ENCODE measurements at regions not wholly inside any gene's neighbourhood (a gene's known extent, or its start where the extent isn't known, plus 50 kb on each side); places are given as distances from the start of the nearest gene placed in this dataset.

- Histone ChIP-seq H3K27ac (ENCODE audit: low read length) (no peak overlapping the region), H3K4me3 (ENCODE audit: low read depth in 2 of 2, low read length in 2 of 2) (no peak overlapping the region), H3K36me3 (ENCODE audit: control insufficient read depth, insufficient read depth, low read length) (no peaks in the 10 kb centered on the region), H3K4me1 (ENCODE audit: control insufficient read depth, insufficient read depth, low read length) (no peaks in the 10 kb centered on the region), H3K9me3 (ENCODE audit: control insufficient read depth, insufficient read depth, low read depth, low read length) (no peaks in the 10 kb centered on the region), H3K27me3 (ENCODE audit: control insufficient read depth, insufficient read depth, low read length) (no peaks in the 10 kb centered on the region)
- ChIA-PET POLR2A (no interaction called here), CTCF (no interaction called here)
- TF ChIP-seq, protein P1, sequence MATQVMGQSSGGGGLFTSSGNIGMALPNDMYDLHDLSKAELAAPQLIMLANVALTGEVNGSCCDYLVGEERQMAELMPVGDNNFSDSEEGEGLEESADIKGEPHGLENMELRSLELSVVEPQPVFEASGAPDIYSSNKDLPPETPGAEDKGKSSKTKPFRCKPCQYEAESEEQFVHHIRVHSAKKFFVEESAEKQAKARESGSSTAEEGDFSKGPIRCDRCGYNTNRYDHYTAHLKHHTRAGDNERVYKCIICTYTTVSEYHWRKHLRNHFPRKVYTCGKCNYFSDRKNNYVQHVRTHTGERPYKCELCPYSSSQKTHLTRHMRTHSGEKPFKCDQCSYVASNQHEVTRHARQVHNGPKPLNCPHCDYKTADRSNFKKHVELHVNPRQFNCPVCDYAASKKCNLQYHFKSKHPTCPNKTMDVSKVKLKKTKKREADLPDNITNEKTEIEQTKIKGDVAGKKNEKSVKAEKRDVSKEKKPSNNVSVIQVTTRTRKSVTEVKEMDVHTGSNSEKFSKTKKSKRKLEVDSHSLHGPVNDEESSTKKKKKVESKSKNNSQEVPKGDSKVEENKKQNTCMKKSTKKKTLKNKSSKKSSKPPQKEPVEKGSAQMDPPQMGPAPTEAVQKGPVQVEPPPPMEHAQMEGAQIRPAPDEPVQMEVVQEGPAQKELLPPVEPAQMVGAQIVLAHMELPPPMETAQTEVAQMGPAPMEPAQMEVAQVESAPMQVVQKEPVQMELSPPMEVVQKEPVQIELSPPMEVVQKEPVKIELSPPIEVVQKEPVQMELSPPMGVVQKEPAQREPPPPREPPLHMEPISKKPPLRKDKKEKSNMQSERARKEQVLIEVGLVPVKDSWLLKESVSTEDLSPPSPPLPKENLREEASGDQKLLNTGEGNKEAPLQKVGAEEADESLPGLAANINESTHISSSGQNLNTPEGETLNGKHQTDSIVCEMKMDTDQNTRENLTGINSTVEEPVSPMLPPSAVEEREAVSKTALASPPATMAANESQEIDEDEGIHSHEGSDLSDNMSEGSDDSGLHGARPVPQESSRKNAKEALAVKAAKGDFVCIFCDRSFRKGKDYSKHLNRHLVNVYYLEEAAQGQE (IDR thresholded peaks at IDR 0.05; ENCODE audit: insufficient read depth in 1 of 2, low read depth in 2 of 2, low read length in 1 of 2) = no peak
- in situ Hi-C loops (cut with HindIII; ENCODE audit: low pct_unique_long_range_greater_than_20kb, low sequenced_read_pairs) = no loop called here
- ATAC-seq (no peak), DNase-seq (ENCODE audit: low read depth, low spot score) (no peak)
- BruUV-seq (replicated peaks) = no TSS peak
- intact Hi-C loops (cut with micrococcal nuclease; ENCODE audit: unreplicated experiment) = no loop called here
These were observed 712.9 kb upstream of the LCORL start for GRCh38 chr4:18734405-18734804.

GRCh38 chr4:18733961-18734360, 712.4 kb upstream of the LCORL start:
- intact Hi-C loops (cut with micrococcal nuclease; ENCODE audit: unreplicated experiment) (no loop called here), in situ Hi-C loops (cut with HindIII; ENCODE audit: low pct_unique_long_range_greater_than_20kb, low sequenced_read_pairs) (no loop called here)
- Histone ChIP-seq H3K4me1 (ENCODE audit: control insufficient read depth, insufficient read depth, low read length) (no peaks in the 10 kb centered on the region), H3K27me3 (ENCODE audit: control insufficient read depth, insufficient read depth, low read length) (no peaks in the 10 kb centered on the region), H3K27ac (ENCODE audit: low read length) (no peak overlapping the region), H3K9me3 (ENCODE audit: control insufficient read depth, insufficient read depth, low read depth, low read length) (no peaks in the 10 kb centered on the region), H3K4me3 (ENCODE audit: low read depth in 2 of 2, low read length in 2 of 2) (no peak overlapping the region), H3K36me3 (ENCODE audit: control insufficient read depth, insufficient read depth, low read length) (no peaks in the 10 kb centered on the region)
- ATAC-seq = no peak
- ChIA-PET CTCF (no interaction called here), POLR2A (no interaction called here)
- DNase-seq (ENCODE audit: low read depth, low spot score) = no peak
- no TSS peak for BruUV-seq (replicated peaks)
- no peak for TF ChIP-seq CTCF (IDR thresholded peaks at IDR 0.05)
- TF ChIP-seq TCF7L2 (IDR thresholded peaks at IDR 0.05; ENCODE audit: low read depth, low read length) = no peak
- TF ChIP-seq, protein P1 (IDR thresholded peaks at IDR 0.05; ENCODE audit: insufficient read depth in 1 of 2, low read depth in 2 of 2, low read length in 1 of 2) = no peak
- TF ChIP-seq SIN3A (IDR thresholded peaks at IDR 0.05; ENCODE audit: borderline replicate concordance, insufficient read depth, low read depth, low read length) = no peak
- no peak for TF ChIP-seq POLR2AphosphoS5 (IDR thresholded peaks at IDR 0.05; ENCODE audit: low read depth, low read length)

All from Panc1 (cell line).